Kidney (tissue), 13 donors: ENCODE measurements at regions not wholly inside any gene's neighbourhood (a gene's known extent, or its start where the extent isn't known, plus 50 kb on each side); places are given as distances from the start of the nearest gene placed in this dataset.
A peak's percentile ranks its signal among the peaks of the same experiment; 100 is the strongest.

Experiments used
- DNase-seq, 5 donors: peaks; one replicate each; pipeline ENCODE4 v3.0.0-alpha.2; 2013 to 2020
- FAIRE-seq: peaks from 2 replicates; lab custom pipeline; 2012; peaks lifted over from hg19 to GRCh38; lab: Jason Lieb, UNC
- H3K27ac ChIP-seq, 2 donors: one replicate each; pipeline ENCODE4 v1.7.0; 2013; ENCODE audit warnings: low read depth in 2 of 2, low read length in 2 of 2, inconsistent platforms in 1 of 2
- H3K27me3 ChIP-seq: one replicate; pipeline ENCODE4 v1.7.1; 2013; ENCODE audit warnings: low read length, inconsistent platforms; ENCODE audit not compliant: control insufficient read depth, insufficient read depth
- H3K36me3 ChIP-seq, 3 donors: one replicate each; pipeline versions ENCODE4 v1.7.0 to v1.7.1; 2013; ENCODE audit warnings: low read length in 3 of 3, control low read depth in 1 of 3, inconsistent platforms in 1 of 3; ENCODE audit not compliant: insufficient read depth in 3 of 3, control insufficient read depth in 2 of 3
- H3K4me1 ChIP-seq, 3 donors: one replicate each; pipeline versions ENCODE4 v1.7.0 to v1.7.1; 2013; ENCODE audit warnings: low read length in 3 of 3, inconsistent platforms in 1 of 3, low read depth in 1 of 3; ENCODE audit not compliant: control insufficient read depth in 2 of 3, insufficient read depth in 2 of 3
- H3K4me3 ChIP-seq, 3 donors: one replicate each; pipeline versions ENCODE4 v1.7.0 to v1.8.1; 2013; ENCODE audit warnings: low read length in 3 of 3, control low read depth in 1 of 3, inconsistent platforms in 1 of 3
- H3K9ac ChIP-seq, 3 donors: one replicate each; pipeline versions ENCODE4 v1.7.0 to v1.7.1; 2013; ENCODE audit warnings: low read length in 3 of 3, control low read depth in 1 of 3, inconsistent platforms in 1 of 3
- H3K9me3 ChIP-seq, 3 donors: one replicate each; pipeline versions ENCODE4 v1.7.0 to v1.7.1; 2013; ENCODE audit warnings: low read length in 3 of 3, control low read depth in 1 of 3, inconsistent platforms in 1 of 3; ENCODE audit not compliant: control insufficient read depth in 2 of 3, insufficient read depth in 1 of 3
- intact Hi-C: fragments of 100-400 bp; cut with DNase I; formaldehyde crosslinking; loops from one replicate; pipeline ENCODE4 v1.11.1; 2022
- TF ChIP-seq, protein P1 (sequence below): IDR thresholded peaks from 3 replicates; pipeline ENCODE4 v1.5.1; 2012; ENCODE audit warnings: mild to moderate bottlenecking, moderate library complexity, borderline replicate concordance; ENCODE audit not compliant: insufficient read depth; ENCODE audit errors: extremely low read depth
- donor health status: control.
- donor health status: control.
- donor health status: control.
- donor health status: control.
- donor health status: control.
- donor health status: DM: yes; HTN: yes; CAD: no.
- donor health status: Normal renal cell carcinoma (clear cell type).

DNA sequence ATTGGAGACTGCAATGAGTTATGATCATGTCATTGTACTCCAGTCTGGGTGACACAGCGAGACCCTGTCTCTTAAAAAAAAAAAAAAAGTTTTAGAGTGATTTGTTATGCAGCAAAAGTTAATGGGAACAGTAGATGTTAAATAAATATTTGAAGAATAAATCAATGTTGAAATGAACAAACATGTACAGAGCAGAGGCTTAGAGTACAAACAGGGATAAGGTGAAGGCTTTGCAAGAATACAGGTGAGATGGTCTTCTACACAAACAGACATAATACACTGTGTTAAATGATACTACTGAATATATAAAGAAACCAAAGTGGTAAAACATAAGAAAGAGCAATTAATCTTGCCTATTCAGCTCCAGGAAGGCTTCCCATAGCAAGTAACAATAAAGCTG lies 265.4 kb downstream of the CNTN3 start:
- no peaks in the 10 kb centered on the region for H3K27me3 ChIP-seq
- TF ChIP-seq, protein P1, sequence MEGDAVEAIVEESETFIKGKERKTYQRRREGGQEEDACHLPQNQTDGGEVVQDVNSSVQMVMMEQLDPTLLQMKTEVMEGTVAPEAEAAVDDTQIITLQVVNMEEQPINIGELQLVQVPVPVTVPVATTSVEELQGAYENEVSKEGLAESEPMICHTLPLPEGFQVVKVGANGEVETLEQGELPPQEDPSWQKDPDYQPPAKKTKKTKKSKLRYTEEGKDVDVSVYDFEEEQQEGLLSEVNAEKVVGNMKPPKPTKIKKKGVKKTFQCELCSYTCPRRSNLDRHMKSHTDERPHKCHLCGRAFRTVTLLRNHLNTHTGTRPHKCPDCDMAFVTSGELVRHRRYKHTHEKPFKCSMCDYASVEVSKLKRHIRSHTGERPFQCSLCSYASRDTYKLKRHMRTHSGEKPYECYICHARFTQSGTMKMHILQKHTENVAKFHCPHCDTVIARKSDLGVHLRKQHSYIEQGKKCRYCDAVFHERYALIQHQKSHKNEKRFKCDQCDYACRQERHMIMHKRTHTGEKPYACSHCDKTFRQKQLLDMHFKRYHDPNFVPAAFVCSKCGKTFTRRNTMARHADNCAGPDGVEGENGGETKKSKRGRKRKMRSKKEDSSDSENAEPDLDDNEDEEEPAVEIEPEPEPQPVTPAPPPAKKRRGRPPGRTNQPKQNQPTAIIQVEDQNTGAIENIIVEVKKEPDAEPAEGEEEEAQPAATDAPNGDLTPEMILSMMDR: no peak
- no peaks in the 10 kb centered on the region for H3K36me3 ChIP-seq
- no peak overlapping the region for H3K9ac ChIP-seq
- H3K4me3 ChIP-seq: no peak overlapping the region
- no peak for FAIRE-seq
- no peak overlapping the region for H3K27ac ChIP-seq
- DNase-seq: peak in 2 of 5 donors; percentile 28 to 35
- no peaks in the 10 kb centered on the region for H3K4me1 ChIP-seq
- no peaks in the 10 kb centered on the region for H3K9me3 ChIP-seq
- intact Hi-C loops: no loop called here

DNA sequence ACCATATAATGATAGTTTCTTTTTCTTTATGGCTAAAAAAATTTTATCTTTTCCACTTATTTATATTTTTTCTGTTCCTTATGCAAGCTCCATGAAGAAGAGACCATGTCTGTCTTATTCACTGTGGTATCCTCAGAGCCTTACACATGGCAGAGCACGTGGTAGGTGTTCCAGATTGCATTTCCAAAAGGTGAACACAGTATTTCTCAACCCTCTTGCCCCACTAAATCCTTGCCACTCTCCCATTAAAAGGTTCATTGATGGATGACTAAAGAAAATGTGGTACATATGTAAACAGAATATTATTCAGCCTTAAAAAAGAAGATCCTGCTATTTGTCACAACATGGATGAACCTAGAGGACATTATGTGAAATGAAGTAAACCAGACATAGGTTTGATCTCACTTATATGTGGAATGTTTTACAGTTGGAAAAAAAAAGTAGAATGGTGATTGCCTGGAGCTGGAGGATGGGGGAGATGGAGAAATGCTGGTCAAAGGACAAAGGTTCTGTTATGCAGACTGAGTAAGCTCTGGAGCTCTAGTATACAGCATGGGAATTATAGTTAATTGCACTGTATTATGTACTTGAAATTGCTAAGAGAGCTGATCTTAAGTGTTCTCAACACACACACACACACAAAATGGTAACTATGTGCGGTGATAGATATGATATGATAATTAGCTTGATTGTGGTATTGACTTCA lies 266.7 kb downstream of the CNTN3 start:
- no peaks in the 10 kb centered on the region for H3K36me3 ChIP-seq
- H3K4me3 ChIP-seq: no peak overlapping the region
- FAIRE-seq (no peak), DNase-seq (no peak)
- intact Hi-C loops: no loop called here
- TF ChIP-seq, protein P1: no peak
- H3K4me1 ChIP-seq: no peaks in the 10 kb centered on the region
- no peak overlapping the region for H3K27ac ChIP-seq
- no peaks in the 10 kb centered on the region for H3K27me3 ChIP-seq
- H3K9me3 ChIP-seq: no peaks in the 10 kb centered on the region
- H3K9ac ChIP-seq: no peak overlapping the region

DNA sequence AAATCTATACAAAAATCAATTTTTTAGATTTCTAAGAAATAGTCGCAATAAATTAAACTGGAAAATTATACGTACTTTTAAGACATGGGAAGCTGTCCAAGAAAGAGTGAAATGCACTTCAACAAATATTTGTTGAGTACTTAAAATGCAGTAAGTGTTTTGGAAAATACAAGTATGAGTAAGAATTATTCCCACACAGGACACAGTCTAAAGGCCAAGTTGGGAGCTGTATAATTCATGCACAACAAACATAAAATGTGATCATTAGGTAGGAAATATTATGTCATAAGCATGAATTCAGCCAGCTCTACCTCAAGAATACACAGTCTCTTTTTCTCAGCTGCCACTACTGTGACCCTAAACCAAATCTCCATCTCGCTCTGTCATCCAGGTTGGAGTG lies 267.6 kb downstream of the CNTN3 start:
- H3K4me3 ChIP-seq: no peak overlapping the region
- no peak for FAIRE-seq
- intact Hi-C loops: no loop called here
- H3K27me3 ChIP-seq: no peaks in the 10 kb centered on the region
- TF ChIP-seq, protein P1: no peak
- no peak for DNase-seq
- no peaks in the 10 kb centered on the region for H3K4me1 ChIP-seq
- no peak overlapping the region for H3K27ac ChIP-seq
- no peak overlapping the region for H3K9ac ChIP-seq
- H3K36me3 ChIP-seq: no peaks in the 10 kb centered on the region
- H3K9me3 ChIP-seq: no peaks in the 10 kb centered on the region

DNA sequence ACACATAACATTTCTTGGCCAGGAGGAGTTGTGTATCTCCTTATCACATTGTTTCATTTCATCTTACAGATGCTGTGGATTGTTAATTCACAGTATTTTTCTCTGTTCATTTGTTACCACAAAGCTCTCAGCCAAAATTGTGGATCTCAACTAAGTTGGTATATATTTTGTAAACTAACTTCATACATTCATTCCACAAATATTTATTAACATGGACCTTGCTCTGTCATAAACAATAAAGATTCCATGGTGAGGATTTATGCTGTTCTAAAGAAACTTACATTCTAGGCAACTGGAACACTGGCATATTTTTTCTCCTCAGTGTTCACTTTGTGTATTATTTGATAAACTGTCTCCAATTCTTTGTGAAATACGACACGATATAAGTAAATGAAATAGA lies 268.8 kb downstream of the CNTN3 start:
- Histone ChIP-seq H3K4me1 (no peaks in the 10 kb centered on the region), H3K4me3 (no peak overlapping the region), H3K36me3 (no peaks in the 10 kb centered on the region), H3K9ac (no peak overlapping the region), H3K27me3 (no peaks in the 10 kb centered on the region), H3K27ac (no peak overlapping the region), H3K9me3 (no peaks in the 10 kb centered on the region)
- TF ChIP-seq, protein P1: no peak
- DNase-seq: no peak
- intact Hi-C loops: no loop called here
- no peak for FAIRE-seq
